8988T (cell line): ENCODE measurements at regions not wholly inside any gene's neighbourhood (a gene's known extent, or its start where the extent isn't known, plus 50 kb on each side); places are given as distances from the start of the nearest gene placed in this dataset.
"Not testable (repeated sequence)": the region's sequence is repeated elsewhere in the genome, so short reads cannot be mapped to it uniquely, and the experiment has no call there.

Experiments used
- DNase-seq: peaks from one replicate; pipeline ENCODE4 v3.0.0; 2011

- no peak for DNase-seq
These were observed 749.4 kb downstream of the UQCRFS1 start for GRCh38 chr19:28463493-28464053.

- no peak for DNase-seq
These were observed 755.3 kb downstream of the UQCRFS1 start for GRCh38 chr19:28457620-28458019.

- DNase-seq: no peak
These were observed 756.1 kb downstream of the UQCRFS1 start for GRCh38 chr19:28456708-28457320.

- DNase-seq: no peak
These were observed 756.7 kb downstream of the UQCRFS1 start for GRCh38 chr19:28456252-28456651.

GRCh38 chr19:28454083-28454482 lies 758.9 kb downstream of the UQCRFS1 start:
- no peak for DNase-seq

- no peak for DNase-seq
These were observed 759.5 kb downstream of the UQCRFS1 start for GRCh38 chr19:28453420-28453819.

- no peak for DNase-seq
These were observed 763.1 kb downstream of the UQCRFS1 start for GRCh38 chr19:28449803-28450202.

GRCh38 chr19:28446511-28446910 lies 766.4 kb downstream of the UQCRFS1 start:
- no peak for DNase-seq

- no peak for DNase-seq
These were observed 767.1 kb downstream of the UQCRFS1 start for GRCh38 chr19:28445826-28446225.

GRCh38 chr19:28444362-28444761 lies 768.6 kb downstream of the UQCRFS1 start:
- DNase-seq: no peak

- DNase-seq: no peak
These were observed 769.6 kb downstream of the UQCRFS1 start for GRCh38 chr19:28443361-28443760.

GRCh38 chr19:28437390-28438346 lies 775.3 kb downstream of the UQCRFS1 start:
- DNase-seq: no peak

GRCh38 chr19:28436320-28436719 lies 776.6 kb downstream of the UQCRFS1 start:
- DNase-seq: no peak

- DNase-seq: no peak
These were observed 777.2 kb downstream of the UQCRFS1 start for GRCh38 chr19:28435551-28436271.

GRCh38 chr19:28434794-28435193 lies 778.2 kb downstream of the UQCRFS1 start:
- DNase-seq: not testable (repeated sequence)

- DNase-seq: not testable (repeated sequence)
These were observed 778.6 kb downstream of the UQCRFS1 start for GRCh38 chr19:28434365-28434764.

GRCh38 chr19:28433166-28433565 lies 779.8 kb downstream of the UQCRFS1 start:
- not testable (repeated sequence) for DNase-seq

- no peak for DNase-seq
These were observed 782.7 kb downstream of the UQCRFS1 start for GRCh38 chr19:28430214-28430613.

GRCh38 chr19:28429356-28429755 lies 783.6 kb downstream of the UQCRFS1 start:
- no peak for DNase-seq

GRCh38 chr19:28428663-28429348 lies 784.1 kb downstream of the UQCRFS1 start:
- no peak for DNase-seq

- no peak for DNase-seq
These were observed 785.4 kb downstream of the UQCRFS1 start for GRCh38 chr19:28427376-28428083.

GRCh38 chr19:28426730-28427225 lies 786.2 kb downstream of the UQCRFS1 start:
- DNase-seq: no peak
